Stimulated activated CD8-positive, alpha-beta memory T cell treated with anti-CD3 and anti-CD28 coated beads, Interleukin-15, amount 100 ng/mL, for 24 hours (primary cell): ENCODE measurements at regions not wholly inside any gene's neighbourhood (a gene's known extent, or its start where the extent isn't known, plus 50 kb on each side); places are given as distances from the start of the nearest gene placed in this dataset.

Experiments used
- DNase-seq: peaks from one replicate; pipeline ENCODE4 v3.0.0-alpha.2; 2020; ENCODE audit warnings: low read depth

DNA sequence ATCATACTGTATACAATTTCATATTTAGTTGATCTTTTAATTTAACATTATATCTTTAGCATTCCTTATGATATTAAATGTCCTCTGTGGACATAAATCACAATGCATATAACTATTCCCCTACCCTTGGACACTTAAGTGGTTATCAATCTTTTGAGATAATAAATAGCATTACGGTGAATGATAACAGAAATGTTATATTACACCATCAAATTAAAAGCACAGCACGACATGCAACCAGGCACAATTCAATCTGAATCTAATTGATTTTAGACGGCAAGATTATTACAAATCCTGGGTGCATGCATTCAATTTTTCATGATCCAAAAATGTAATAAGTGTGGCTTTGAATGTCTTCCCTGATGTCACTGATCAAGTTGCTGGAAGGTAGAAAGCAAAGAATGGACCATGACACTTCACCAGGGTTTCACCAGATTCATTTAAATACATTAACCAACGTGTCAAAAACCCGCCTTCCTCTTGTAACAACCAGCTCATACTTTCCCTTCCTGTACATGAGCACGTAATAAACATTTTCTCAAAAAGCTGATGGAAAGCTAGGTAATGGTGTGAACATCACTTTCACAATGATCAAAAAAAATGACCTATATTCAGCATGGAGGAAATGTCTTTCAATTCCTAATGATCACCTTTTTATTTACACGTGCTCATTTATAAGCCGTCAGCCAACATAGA lies 513.7 kb upstream of the ID2 start:
- DNase-seq = no peak

DNA sequence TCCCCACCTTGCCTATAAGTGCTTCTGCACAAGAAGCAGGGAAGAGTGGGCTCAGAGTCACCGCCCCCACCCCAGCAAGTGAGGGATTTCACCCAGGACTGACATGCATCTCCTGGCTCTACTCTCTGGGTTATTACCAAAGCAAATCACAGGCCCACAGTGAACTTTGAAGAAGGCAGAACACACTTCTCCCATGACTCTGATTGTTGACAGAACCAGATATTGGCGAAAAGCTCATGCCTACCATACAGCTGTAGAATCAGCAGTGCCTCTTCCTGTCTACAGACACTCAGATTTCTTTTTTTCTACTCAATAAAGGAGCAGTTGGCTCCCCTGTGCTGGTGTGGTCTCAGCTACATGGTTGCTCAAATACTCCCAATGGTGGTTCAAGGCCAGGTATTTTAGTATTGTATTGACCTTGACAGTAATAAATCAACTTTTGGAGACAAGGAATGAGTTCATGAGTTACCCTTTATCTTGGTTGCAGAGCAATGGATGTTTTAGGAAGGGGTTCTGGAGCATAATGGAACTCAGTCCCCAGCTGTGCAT lies 512.9 kb upstream of the ID2 start:
- DNase-seq = no peak

DNA sequence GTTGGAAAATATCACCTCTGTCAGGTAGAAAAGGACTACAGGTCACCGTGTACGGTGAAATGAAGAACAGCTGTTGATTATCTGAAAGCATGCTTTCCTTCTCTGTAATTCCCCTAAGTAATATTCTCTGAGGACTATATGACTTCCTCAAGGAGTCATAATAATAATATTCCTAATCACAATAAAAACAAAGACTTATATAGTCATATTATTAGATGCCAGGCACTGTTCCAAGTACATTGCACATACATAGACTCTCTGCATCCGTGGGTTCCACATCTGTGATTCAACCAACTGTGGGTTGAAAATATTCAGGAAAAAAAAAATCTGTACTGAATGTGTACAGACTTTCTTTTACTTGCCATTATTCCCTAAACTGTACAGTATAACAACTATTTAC lies 512.4 kb upstream of the ID2 start:
- DNase-seq = no peak

DNA sequence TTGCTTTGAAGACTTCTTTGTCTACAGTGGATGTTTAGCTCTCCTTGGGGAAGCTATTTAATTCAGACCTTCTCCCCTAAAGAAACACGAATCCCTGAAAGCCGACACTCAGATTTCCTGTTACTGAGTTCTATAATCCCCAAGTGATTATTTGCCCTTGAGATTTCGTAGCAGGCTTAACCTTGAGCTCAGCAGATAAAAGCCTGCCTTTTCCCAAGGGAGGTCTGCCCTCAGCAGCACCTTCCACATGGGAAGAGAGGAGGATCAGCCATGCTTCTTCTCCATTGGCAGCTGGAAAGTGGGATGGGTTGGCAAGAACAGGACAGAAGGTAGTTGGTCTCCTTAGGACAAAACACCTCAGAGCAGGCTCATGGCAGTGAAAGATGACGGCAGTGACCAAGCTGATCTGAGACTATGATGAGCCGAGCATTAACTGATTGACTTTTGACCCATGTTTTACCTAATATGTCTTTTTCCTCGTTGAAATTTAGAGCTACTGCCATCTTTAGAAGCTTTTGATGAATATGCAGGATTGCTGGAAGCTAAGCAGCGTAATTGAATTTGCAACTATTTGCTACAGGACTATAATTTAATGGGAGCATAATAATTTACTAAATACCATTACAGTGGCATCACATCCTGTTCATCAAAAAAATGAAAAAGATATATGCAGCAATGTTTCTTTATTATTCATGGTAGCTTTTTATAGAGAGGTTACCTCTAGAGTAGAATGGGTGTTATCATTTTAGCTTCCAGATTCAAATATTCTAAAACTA lies 511.1 kb upstream of the ID2 start:
- DNase-seq = no peak

DNA sequence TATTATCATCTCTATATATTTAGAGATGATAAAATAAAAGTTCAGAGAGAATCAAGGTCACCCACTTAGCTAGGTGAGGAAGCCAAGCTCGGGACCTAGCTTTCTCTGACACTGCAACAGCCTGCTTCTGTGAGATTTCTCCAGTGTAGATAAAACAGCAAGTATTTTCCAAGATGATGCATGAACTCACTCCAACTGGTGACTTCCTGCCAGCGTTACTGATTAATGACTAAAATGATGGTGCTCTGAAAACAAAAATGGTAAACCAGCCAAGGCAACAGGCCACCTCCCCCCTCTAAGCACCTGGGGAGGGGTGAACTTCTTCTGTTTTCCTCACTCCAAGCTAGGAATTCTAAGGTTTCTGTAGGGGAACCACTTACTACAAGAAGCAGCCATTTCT lies 510.2 kb upstream of the ID2 start:
- no peak for DNase-seq

DNA sequence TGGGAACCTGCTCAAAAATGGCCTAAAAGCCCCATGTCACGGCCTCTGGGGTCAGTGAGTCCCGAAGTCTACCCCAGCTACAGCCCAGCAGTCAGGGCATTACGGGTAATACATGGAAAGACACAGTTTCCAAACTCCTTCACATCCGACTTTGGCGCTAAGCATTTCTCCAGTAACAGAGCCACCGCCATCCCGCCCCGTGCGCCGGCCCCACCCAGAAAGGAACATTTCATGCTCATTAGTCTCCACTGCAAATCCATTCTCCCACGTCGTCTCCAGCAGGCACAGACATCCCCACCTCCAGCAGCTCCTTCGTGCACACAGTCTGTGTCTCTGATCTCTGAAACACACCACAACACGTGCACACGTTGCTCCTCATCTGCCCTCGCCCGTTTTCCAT lies 509.2 kb upstream of the ID2 start:
- DNase-seq = no peak

DNA sequence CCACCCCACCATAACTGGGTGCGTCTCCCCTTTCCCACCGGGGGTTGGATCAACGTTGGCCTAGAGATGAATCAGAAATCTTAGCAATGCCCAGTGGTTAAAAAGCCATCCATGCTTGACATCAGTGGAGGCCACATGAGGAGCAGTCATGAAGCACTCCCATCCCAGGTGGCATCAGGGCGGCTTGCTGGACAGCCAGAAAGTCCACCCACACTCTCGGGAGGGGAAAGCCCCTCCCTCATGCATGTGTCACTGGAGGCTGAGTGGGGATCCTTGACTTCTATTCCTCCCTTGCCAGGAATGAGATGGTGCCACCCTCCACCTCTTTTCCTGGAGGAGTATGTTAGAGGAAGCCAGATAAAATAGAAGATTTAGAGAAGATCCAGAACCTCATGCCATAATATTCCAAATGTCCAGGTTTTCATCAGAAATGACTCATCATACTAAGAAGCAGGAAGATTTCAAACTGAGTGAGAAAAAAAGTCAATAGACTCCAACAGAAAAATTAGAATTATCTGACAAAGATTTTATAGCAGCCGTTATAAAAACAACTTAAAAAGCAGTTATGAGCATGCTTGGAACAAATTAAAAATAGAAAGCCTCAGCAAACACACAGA lies 507.1 kb upstream of the ID2 start:
- DNase-seq = no peak

DNA sequence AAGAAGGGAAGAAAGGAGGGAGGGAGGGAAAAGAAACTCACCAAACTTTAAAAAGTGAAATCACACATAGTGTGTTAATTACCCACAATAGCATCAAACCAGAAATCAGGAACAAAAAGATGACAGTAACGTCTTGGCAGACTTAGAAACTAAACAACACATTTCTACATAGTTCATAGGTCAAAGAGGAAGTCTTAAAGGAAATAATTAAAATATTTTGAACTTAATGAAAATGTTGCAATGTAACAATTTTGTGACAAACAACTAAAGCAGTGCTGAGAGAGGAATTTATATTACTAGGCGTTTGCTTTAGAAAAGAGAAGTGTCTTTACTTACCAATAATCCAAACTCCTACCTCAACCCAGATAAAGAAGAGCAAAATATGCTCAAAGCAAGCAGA lies 505.0 kb upstream of the ID2 start:
- DNase-seq = no peak

DNA sequence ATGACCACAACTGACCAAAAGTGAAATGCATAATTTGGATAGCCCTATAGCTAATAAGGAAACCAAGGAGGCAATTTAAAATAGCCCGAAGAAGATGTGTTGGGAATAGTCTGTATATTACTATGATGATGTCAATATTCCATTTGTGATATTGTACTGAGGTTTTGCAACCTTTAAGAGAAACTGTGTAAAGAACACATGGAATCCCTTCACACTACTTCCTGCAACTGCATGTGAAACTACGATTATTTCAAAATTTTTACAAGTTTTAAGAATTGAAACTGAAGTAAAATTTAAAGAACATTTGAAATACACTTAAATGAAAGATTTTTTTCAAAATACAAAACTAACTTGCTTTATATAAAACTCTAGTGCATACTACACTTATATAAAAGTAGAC lies 504.3 kb upstream of the ID2 start:
- no peak for DNase-seq

DNA sequence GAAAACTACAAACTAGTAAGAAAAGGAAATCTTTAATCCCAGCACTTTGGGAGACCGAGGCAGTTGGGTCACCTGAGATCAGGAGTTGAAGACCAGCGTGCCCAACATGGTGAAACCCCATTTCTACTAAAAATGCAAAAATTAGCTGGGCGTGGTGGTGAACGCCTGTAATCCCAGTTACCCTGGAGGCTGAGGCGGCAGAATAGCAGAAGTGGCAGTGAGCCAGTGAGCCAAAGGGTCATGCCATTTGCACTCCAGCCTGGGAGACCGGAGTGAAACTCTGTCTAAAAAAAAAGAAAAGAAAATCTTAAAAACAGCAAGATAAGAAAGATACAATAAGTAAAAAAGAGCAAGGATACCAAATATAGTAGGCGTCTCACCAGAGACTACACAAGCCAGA lies 502.9 kb upstream of the ID2 start:
- DNase-seq = no peak

DNA sequence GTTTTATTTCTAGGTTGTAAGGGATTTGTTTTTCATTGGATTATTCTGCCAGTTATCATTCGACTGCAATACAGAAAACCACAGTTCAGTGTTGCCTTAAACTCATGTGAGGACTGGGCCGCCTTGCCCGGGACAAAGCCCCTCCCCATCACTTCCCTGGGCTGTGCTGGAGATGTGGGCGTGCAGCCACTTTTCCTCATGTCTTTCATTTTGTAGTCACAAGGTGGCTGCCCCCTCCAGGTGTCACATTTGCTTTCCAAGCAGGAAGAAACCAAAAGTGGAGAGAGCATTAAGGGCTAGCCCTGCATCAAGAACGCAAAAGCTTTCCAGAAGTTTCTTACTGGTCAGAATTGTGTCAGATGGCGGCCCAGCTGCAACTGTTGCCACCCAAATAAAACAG lies 492.5 kb upstream of the ID2 start:
- DNase-seq = no peak

DNA sequence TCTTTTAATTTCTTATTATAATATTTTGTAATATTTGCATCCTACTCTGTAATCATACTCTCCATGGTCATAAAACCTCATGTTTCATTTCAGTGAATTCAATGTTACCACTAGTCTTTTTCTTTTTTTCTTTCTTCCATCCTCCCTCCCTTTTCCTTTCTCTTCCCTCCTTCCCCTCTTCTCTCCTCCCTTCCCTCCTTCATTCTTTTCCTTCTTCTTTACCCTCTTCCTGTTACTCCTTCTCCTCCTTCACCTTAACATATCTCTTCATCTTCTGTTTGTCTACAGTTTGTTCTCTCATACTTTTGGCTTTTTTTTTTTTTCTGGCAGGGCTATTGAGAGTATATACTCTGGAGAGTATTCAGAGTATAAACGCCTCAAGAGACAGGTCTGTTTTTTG lies 491.6 kb upstream of the ID2 start:
- DNase-seq = no peak

DNA sequence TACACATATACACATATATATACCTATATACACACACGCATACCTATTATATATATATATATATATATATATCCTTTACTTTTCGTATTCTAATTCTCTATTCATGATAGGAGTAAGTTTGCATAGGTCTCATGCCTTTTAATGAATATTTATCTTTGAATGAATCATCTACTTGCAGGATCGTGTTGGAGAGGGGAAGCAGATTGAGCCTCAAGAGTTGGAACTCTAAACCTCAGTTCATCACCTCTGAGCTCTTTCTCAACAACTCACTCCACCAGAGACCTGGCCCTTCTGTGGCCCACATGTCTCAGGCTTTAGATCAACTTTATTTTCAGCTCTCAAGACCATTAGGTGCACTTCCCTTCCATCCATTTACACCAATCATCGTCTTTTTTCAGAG lies 490.4 kb upstream of the ID2 start:
- no peak for DNase-seq

DNA sequence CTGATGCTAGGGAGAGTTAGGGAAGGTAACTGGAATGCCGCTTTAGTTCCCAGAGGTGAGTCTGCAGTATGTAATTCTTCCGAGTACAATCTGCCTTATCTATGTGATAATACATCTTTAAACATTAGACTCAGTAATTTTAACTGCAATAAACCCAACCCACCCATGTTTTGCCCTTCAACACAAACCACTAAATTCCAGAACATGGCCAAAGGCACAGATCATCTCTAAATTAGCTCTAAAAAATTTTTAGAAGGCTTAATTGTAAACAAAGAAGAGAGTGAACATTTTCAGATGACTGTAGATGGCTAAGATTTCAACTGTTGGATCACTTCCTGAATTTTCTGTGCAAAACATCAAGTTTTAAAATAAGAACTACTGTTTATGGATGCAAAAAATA lies 488.7 kb upstream of the ID2 start:
- DNase-seq = no peak

DNA sequence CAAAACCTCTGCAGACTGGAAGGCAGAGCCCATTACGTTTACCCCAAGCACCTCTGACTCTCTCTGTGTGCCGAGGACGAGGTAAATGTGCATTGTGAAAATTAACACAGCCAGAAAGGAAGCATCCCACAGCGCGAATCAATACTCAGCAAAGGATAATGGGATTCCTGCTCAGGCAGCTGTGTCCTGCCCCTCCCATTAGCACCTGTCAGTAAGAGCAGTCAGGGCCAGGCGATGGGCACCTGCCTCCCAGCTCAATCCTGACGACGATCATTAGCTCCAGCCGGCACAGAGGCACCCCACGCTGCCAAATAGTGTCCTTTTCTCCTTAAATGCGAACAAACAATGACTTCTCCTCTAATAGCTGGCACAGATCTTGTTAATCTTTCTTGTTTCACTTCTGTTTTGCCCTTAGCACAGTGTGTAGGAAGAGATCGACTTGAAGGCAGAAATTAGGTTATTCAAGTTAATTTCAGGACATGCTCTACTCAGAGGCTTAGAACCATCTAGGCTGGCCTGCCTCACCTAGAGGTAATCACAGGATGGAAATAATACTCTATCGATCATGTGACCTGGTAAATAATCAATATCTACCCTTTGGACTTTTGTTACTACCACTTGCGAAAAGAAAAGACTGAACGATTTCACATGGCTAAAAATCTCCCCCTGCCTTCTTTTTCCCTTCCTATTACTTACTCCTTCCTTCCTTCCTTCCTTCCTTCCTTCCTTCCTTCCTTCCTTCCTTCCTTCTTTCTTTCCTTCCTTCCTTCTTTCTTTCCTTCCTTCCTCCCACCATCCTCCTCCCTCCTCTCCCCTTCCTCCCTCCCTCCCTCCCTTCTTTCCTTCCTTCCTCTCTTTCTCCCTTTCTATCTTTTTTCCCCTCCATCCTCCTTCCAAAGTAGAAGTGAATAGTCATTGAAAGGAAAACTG lies 487.9 kb upstream of the ID2 start:
- DNase-seq = no peak

DNA sequence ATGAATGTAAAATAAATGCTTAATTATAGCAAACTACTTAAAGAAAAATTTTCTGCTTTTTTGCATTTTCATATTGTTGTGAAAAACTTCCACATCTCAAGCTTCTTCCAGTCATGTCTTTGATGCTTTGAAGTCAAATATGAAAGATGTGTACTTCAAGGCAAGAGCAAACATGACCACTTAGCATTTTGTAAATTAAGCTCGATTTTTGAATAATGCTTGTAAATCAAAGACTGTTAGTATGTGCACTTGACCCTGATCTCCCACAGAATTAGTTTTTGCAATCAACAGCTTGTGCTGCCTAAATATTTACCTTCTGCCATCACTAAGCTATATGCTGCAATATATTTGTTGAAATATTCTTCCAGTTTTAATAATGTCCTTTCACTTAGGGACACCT lies 486.1 kb upstream of the ID2 start:
- no peak for DNase-seq

DNA sequence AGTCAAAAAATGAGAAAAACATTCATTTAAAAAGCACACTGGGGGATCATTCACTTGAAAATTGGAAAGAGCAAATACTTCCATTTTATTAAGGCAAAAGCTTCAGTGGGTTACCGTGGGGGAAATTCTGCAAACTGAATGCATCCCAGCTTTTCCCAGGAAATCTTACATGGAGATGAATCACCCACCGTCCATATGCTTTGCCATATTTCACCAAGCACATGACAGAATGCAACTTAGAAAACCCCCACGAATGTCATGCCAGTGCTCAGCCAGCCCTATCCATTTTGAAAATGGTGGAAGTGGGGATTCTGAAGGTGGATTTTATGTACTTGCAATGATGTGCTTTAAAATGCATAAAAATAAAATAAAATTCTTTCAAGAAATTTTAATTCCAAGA lies 485.5 kb upstream of the ID2 start:
- DNase-seq = no peak

DNA sequence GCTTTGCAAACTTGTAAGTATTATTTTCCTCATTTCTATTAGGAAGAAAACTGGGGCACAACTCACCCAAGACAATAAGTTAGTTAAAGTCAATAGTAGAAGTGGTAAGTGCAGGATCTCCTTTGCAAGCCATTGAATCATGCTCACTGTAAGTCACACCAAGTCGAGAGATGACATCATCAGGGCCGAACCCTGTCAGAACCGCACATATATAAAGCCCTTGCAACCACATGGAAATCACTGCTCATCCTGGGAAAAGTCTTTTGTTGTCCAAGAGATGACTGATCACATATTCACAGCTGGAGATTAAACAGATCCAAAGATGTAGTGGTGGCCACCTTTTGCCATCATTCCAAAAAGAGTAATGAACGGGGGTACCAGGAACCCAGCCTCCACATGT lies 484.8 kb upstream of the ID2 start:
- no peak for DNase-seq

DNA sequence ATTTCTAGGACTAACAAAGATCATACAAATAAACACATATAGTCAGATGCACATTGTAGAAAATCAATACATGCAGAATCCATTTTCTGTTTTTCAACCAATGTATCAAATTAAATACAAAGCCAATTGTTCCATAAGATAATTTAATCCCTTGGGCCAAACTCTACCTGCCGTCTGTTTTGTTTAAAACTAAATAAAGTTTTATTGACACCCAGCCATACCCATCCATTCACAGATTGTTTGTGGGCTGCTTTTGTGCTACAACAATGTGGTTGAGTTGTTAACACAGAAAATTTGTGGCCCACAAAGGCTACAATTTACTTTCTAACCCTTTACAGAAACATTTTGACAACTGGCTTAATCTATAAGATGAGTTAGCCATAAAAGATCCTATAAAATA lies 484.0 kb upstream of the ID2 start:
- DNase-seq = no peak

DNA sequence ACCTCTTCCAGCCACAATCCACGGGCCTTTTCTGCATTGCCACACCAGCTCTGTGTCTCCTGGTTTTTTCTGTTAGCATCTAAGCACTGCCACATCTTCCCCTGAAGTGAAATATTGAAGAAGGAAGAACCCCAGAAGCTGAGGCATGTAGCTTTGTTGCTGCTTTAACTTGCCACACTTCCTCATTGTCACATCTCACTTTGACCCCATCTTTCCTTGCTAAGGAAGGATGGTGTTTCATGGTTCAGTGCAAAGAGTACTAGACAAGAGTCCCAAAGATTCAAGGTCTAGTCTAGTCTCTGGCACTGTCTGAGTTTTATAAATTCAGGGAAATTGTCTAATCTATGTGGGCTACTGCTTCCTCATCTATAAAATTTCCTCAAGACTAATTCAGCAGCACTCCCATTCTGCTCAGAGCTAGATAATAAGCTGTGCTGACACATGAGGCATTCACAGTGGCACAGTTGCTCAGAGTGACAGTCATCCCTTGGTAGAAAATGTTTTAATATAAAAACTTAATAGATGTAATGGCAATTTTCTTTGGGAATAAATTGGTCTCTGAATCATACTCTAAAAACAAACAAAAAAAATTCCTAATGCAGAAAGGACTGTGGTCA lies 483.0 kb upstream of the ID2 start:
- no peak for DNase-seq

DNA sequence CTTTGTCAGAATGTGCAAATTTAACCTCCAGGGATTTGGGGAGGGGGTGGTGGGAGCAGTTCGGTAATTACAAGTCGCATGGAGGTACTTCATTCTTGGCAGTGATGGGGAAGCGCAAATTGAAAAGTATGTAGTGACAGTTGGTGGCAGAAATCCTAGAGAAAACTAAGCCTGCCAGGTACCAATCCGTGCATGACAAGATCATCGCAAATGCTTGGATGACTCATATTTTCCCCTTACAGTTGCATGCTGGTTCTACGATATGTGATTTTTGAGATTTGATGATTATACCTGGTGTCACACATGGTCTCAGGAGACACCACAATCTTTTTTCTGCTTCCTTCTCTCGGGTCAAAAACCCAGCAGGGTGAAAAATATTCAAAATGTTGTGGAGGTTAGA lies 479.7 kb upstream of the ID2 start:
- no peak for DNase-seq

DNA sequence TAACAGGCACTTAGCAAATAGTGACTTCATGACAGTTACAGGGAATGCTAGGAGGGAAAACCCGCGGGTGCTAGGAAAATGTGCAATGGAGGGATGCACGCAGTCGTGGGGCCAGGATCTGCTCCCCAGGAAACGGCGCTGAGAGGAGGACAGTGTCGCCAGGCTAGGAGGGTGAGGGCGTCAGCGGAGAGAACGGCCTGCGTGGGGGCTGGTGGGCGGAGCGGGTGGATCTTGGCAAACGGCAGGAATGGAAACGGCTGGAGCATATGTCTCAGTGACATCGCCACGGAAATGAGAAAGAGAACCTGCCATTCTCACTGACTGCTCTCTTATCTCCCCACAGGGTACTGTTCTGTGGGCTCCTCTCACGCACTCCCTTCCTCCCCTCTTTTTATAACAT lies 478.5 kb upstream of the ID2 start:
- no peak for DNase-seq
